HEK293 (cell line): ENCODE measurements at regions not wholly inside any gene's neighbourhood (a gene's known extent, or its start where the extent isn't known, plus 50 kb on each side); places are given as distances from the start of the nearest gene placed in this dataset.

ENCODE experiments used
- CTCF ChIA-PET: fragments of 350-600 bp; formaldehyde crosslinking; extraction: SDS; loops from one replicate; lab custom pipeline; 2021; ENCODE audit warnings: antibody characterized with exemption; lab: Yijun Ruan, JAX
- POLR2A ChIA-PET: fragments of 300-600 bp; formaldehyde crosslinking; extraction: SDS; loops from one replicate; lab custom pipeline; 2020; ENCODE audit warnings: antibody characterized with exemption, inconsistent platforms; lab: Yijun Ruan, JAX
- H3K27ac ChIP-seq: fragments of 200-500 bp; sonication (Bioruptor generic); 2 replicates; pipeline ENCODE4 v1.5.1; 2014; ENCODE audit warnings: low read depth, low read length, control low read depth, inconsistent platforms; ENCODE audit errors: extremely low read depth
- H3K36me3 ChIP-seq, 2 experiments: fragments of 200-500 bp in 1 of 2; sonication (Bioruptor generic) in 1 of 2; 1 replicate in 1 of 2; 2 replicates in 1 of 2; pipeline ENCODE4 v1.5.1; 2014 to 2017; ENCODE audit warnings: inconsistent platforms in 2 of 2, low read length in 2 of 2; ENCODE audit not compliant: control insufficient read depth in 2 of 2, insufficient read depth in 1 of 2
- H3K4me1 ChIP-seq: fragments of 200-500 bp; sonication (Bioruptor generic); 2 replicates; pipeline ENCODE4 v1.5.1; 2014; ENCODE audit warnings: mild to moderate bottlenecking, low read length, inconsistent platforms; ENCODE audit not compliant: control insufficient read depth, insufficient read depth
- H3K4me3 ChIP-seq: 2 replicates; pipeline ENCODE4 v1.5.1; 2011; ENCODE audit warnings: low read depth, mild to moderate bottlenecking, control low read depth, low read length, moderate library complexity
- H3K9me3 ChIP-seq: fragments of 200-500 bp; sonication (Bioruptor generic); 2 replicates; pipeline ENCODE4 v1.5.1; 2014; ENCODE audit warnings: low read depth, low read length, inconsistent platforms; ENCODE audit not compliant: control insufficient read depth, insufficient read depth
- EGR2 ChIP-seq: fragments of 450-650 bp; formaldehyde crosslinking; IDR thresholded peaks from 2 replicates; pipeline ENCODE4 v1.5.1; 2016; ENCODE audit warnings: low read depth, missing biosample characterization, missing genetic modification characterization
- PRDM1 ChIP-seq: fragments of 450-650 bp; formaldehyde crosslinking; IDR thresholded peaks from 2 replicates; pipeline ENCODE4; 2016; ENCODE audit warnings: missing biosample characterization, missing genetic modification characterization
- SETDB1 ChIP-seq: IDR thresholded peaks from one replicate; pipeline ENCODE4 v1.6.1; 2017; ENCODE audit warnings: mild to moderate bottlenecking, low read length, moderate library complexity, mixed read lengths; ENCODE audit not compliant: insufficient read length
- ZBTB7A ChIP-seq: fragments of 450-650 bp; formaldehyde crosslinking; IDR thresholded peaks from 2 replicates; pipeline ENCODE4 v1.5.1; 2016; ENCODE audit warnings: low read depth, missing biosample characterization, missing genetic modification characterization
- ZFHX2 ChIP-seq: fragments of 450-650 bp; formaldehyde crosslinking; conservative IDR thresholded peaks from 2 replicates; pipeline ENCODE4 v1.5.1; 2016; ENCODE audit warnings: missing biosample characterization, missing genetic modification characterization
- ZFP3 ChIP-seq: fragments of 450-650 bp; formaldehyde crosslinking; IDR thresholded peaks from 2 replicates; pipeline ENCODE4 v1.5.1; 2016; ENCODE audit warnings: low read depth, missing biosample characterization, missing genetic modification characterization
- ZNF114 ChIP-seq: fragments of 450-650 bp; formaldehyde crosslinking; IDR thresholded peaks from 2 replicates; pipeline ENCODE4 v1.5.0; 2017; ENCODE audit warnings: missing biosample characterization, missing genetic modification characterization
- ZNF140 ChIP-seq: fragments of 450-650 bp; formaldehyde crosslinking; IDR thresholded peaks from 2 replicates; pipeline ENCODE4 v1.5.1; 2016; ENCODE audit warnings: missing biosample characterization, missing genetic modification characterization
- ZNF280D ChIP-seq: fragments of 450-650 bp; formaldehyde crosslinking; IDR thresholded peaks from 2 replicates; pipeline ENCODE4 v1.5.1; 2016; ENCODE audit warnings: missing biosample characterization, missing genetic modification characterization
- ZNF341 ChIP-seq: fragments of 450-650 bp; formaldehyde crosslinking; IDR thresholded peaks from 2 replicates; pipeline ENCODE4; 2016; ENCODE audit warnings: low read depth, missing biosample characterization, missing genetic modification characterization
- ZNF391 ChIP-seq: fragments of 450-650 bp; formaldehyde crosslinking; IDR thresholded peaks from 2 replicates; pipeline ENCODE4 v1.5.1; 2016; ENCODE audit warnings: low read depth, missing biosample characterization, missing genetic modification characterization, borderline replicate concordance
- ZNF555 ChIP-seq: fragments of 450-650 bp; formaldehyde crosslinking; conservative IDR thresholded peaks from 2 replicates; pipeline ENCODE4 v1.5.1; 2017; ENCODE audit warnings: missing biosample characterization, mild to moderate bottlenecking, missing genetic modification characterization, inconsistent platforms
- ZNF664 ChIP-seq: fragments of 450-650 bp; formaldehyde crosslinking; IDR thresholded peaks from 2 replicates; pipeline ENCODE4 v1.5.1; 2016; ENCODE audit warnings: missing biosample characterization, missing genetic modification characterization
- ZNF785 ChIP-seq: fragments of 450-650 bp; formaldehyde crosslinking; IDR thresholded peaks from 2 replicates; pipeline ENCODE4 v1.5.1; 2016; ENCODE audit warnings: missing biosample characterization, missing genetic modification characterization
- ZNF830 ChIP-seq: fragments of 450-650 bp; IDR thresholded peaks from 2 replicates; pipeline ENCODE4 v1.5.0; 2018; ENCODE audit warnings: missing biosample characterization, missing genetic modification characterization, low read depth, mild to moderate bottlenecking, moderate library complexity
- TF ChIP-seq, protein P1 (sequence below): fragments of 450-650 bp; formaldehyde crosslinking; IDR thresholded peaks from 2 replicates; pipeline ENCODE4 v1.5.1; 2016; ENCODE audit warnings: missing biosample characterization, missing genetic modification characterization
- TF ChIP-seq, protein P2 (sequence below): fragments of 450-650 bp; formaldehyde crosslinking; IDR thresholded peaks from 2 replicates; pipeline ENCODE4 v1.5.1; 2016; ENCODE audit warnings: missing biosample characterization, missing genetic modification characterization
- TF ChIP-seq, protein P3 (sequence below): fragments of 450-650 bp; formaldehyde crosslinking; conservative IDR thresholded peaks from 2 replicates; pipeline ENCODE4 v1.5.1; 2016; ENCODE audit warnings: low read depth, missing biosample characterization, missing genetic modification characterization

GRCh38 chr12:125515887-125516286 is 450.7 kb downstream of the AACS start:
- POLR2A ChIA-PET, result no interaction called here
- Histone ChIP-seq H3K27ac (no peak overlapping the region), H3K4me3 (no peak overlapping the region), H3K9me3 (no peaks in the 10 kb centered on the region), H3K4me1 (no peaks in the 10 kb centered on the region), H3K36me3 (no peaks in the 10 kb centered on the region)
- CTCF ChIA-PET, result interaction anchor here (0.7 kb wide), 1 partner anchor 8 kb away, joined by 6 read pairs; no protein-coding TSS in a partner anchor
- TF ChIP-seq ZNF114 (tag by site-specific recombination) (no peak), ZNF391 (tag by site-specific recombination) (no peak), PRDM1 (tag by site-specific recombination) (no peak), ZNF140 (tag by site-specific recombination) (no peak), ZNF555 (tag by site-specific recombination) (no peak), ZFHX2 (tag by site-specific recombination) (peak; percentile 50), EGR2 (0 out of 2 replicates have a peak, but pooled peaks have one; percentile 32)

GRCh38 chr12:125518074-125518473 is 452.8 kb downstream of the AACS start:
- TF ChIP-seq ZNF830, result no peak
- TF ChIP-seq, protein P1, sequence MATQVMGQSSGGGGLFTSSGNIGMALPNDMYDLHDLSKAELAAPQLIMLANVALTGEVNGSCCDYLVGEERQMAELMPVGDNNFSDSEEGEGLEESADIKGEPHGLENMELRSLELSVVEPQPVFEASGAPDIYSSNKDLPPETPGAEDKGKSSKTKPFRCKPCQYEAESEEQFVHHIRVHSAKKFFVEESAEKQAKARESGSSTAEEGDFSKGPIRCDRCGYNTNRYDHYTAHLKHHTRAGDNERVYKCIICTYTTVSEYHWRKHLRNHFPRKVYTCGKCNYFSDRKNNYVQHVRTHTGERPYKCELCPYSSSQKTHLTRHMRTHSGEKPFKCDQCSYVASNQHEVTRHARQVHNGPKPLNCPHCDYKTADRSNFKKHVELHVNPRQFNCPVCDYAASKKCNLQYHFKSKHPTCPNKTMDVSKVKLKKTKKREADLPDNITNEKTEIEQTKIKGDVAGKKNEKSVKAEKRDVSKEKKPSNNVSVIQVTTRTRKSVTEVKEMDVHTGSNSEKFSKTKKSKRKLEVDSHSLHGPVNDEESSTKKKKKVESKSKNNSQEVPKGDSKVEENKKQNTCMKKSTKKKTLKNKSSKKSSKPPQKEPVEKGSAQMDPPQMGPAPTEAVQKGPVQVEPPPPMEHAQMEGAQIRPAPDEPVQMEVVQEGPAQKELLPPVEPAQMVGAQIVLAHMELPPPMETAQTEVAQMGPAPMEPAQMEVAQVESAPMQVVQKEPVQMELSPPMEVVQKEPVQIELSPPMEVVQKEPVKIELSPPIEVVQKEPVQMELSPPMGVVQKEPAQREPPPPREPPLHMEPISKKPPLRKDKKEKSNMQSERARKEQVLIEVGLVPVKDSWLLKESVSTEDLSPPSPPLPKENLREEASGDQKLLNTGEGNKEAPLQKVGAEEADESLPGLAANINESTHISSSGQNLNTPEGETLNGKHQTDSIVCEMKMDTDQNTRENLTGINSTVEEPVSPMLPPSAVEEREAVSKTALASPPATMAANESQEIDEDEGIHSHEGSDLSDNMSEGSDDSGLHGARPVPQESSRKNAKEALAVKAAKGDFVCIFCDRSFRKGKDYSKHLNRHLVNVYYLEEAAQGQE (tag by site-specific recombination), result peak; percentile 89
- TF ChIP-seq ZBTB7A (tag by site-specific recombination), result no peak
- TF ChIP-seq, all 188 proteins: peak for 1
- POLR2A ChIA-PET, result no interaction called here
- Histone ChIP-seq H3K4me3 (no peak overlapping the region), H3K36me3 (no peaks in the 10 kb centered on the region), H3K4me1 (no peaks in the 10 kb centered on the region), H3K9me3 (no peaks in the 10 kb centered on the region), H3K27ac (no peak overlapping the region)
- CTCF ChIA-PET, result interaction anchor here (0.6 kb wide), 1 partner anchor 1877 kb away, joined by 3 read pairs; no protein-coding TSS in a partner anchor

- POLR2A ChIA-PET, result no interaction called here
- H3K36me3 ChIP-seq, result no peaks in the 10 kb centered on the region
- no peaks in the 10 kb centered on the region for H3K4me1 ChIP-seq
- CTCF ChIA-PET, result no interaction called here
- no peaks in the 10 kb centered on the region for H3K9me3 ChIP-seq
- H3K4me3 ChIP-seq, result no peak overlapping the region
- no peak overlapping the region for H3K27ac ChIP-seq
- TF ChIP-seq ZNF341 (no peak), ZNF664 (tag by site-specific recombination) (no peak), SETDB1 (no peak), ZNF280D (tag by site-specific recombination) (no peak), ZNF785 (tag by site-specific recombination) (no peak), ZFP3 (no peak)
- TF ChIP-seq, protein P2, sequence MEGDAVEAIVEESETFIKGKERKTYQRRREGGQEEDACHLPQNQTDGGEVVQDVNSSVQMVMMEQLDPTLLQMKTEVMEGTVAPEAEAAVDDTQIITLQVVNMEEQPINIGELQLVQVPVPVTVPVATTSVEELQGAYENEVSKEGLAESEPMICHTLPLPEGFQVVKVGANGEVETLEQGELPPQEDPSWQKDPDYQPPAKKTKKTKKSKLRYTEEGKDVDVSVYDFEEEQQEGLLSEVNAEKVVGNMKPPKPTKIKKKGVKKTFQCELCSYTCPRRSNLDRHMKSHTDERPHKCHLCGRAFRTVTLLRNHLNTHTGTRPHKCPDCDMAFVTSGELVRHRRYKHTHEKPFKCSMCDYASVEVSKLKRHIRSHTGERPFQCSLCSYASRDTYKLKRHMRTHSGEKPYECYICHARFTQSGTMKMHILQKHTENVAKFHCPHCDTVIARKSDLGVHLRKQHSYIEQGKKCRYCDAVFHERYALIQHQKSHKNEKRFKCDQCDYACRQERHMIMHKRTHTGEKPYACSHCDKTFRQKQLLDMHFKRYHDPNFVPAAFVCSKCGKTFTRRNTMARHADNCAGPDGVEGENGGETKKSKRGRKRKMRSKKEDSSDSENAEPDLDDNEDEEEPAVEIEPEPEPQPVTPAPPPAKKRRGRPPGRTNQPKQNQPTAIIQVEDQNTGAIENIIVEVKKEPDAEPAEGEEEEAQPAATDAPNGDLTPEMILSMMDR (tag by site-specific recombination), result no peak
- TF ChIP-seq, protein P3, sequence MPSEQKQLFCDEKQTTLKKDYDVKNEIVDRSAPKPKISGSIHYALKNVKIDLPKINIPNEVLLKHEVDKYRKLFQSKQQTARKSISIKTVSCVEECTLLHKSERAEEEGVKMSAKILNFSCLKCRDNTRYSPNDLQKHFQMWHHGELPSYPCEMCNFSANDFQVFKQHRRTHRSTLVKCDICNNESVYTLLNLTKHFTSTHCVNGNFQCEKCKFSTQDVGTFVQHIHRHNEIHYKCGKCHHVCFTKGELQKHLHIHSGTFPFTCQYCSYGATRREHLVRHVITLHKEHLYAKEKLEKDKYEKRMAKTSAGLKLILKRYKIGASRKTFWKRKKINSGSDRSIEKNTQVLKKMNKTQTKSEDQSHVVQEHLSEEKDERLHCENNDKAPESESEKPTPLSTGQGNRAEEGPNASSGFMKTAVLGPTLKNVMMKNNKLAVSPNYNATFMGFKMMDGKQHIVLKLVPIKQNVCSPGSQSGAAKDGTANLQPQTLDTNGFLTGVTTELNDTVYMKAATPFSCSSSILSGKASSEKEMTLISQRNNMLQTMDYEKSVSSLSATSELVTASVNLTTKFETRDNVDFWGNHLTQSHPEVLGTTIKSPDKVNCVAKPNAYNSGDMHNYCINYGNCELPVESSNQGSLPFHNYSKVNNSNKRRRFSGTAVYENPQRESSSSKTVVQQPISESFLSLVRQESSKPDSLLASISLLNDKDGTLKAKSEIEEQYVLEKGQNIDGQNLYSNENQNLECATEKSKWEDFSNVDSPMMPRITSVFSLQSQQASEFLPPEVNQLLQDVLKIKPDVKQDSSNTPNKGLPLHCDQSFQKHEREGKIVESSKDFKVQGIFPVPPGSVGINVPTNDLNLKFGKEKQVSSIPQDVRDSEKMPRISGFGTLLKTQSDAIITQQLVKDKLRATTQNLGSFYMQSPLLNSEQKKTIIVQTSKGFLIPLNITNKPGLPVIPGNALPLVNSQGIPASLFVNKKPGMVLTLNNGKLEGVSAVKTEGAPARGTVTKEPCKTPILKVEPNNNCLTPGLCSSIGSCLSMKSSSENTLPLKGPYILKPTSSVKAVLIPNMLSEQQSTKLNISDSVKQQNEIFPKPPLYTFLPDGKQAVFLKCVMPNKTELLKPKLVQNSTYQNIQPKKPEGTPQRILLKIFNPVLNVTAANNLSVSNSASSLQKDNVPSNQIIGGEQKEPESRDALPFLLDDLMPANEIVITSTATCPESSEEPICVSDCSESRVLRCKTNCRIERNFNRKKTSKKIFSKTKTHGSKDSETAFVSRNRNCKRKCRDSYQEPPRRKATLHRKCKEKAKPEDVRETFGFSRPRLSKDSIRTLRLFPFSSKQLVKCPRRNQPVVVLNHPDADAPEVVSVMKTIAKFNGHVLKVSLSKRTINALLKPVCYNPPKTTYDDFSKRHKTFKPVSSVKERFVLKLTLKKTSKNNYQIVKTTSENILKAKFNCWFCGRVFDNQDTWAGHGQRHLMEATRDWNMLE (tag by site-specific recombination), result no peak
These were observed 453.9 kb downstream of the AACS start for GRCh38 chr12:125519026-125519651.
